C4-2B (cell line): ENCODE measurements at regions not wholly inside any gene's neighbourhood (a gene's known extent, or its start where the extent isn't known, plus 50 kb on each side); places are given as distances from the start of the nearest gene placed in this dataset.

Experiments used
- CTCF ChIP-seq: fragments of 450-650 bp; conservative IDR thresholded peaks from 2 replicates; pipeline ENCODE4 v1.5.1; 2017; ENCODE audit warnings: mild to moderate bottlenecking
- ZFX ChIP-seq: fragments of 450-650 bp; IDR thresholded peaks from 2 replicates; pipeline ENCODE4 v1.6.1; 2017

- TF ChIP-seq CTCF, result no peak
- TF ChIP-seq ZFX, result no peak
Measured at GRCh38 chr9:119050281-119050680, 319.0 kb downstream of the BRINP1 start.
